ENCODE measurements at regions not wholly inside any gene's neighbourhood (a gene's known extent, or its start where the extent isn't known, plus 50 kb on each side); places are given as distances from the start of the nearest gene placed in this dataset.

- no peak for DNase-seq (ENCODE audit: low read depth in 1 of 2, low spot score in 1 of 2)
- Histone ChIP-seq H3K27ac (replicated peaks) (no peak overlapping the region), H3K4me3 (replicated peaks; ENCODE audit: insufficient read depth, low read length) (no peak overlapping the region), H3K27me3 (ENCODE audit: insufficient read depth, poor library complexity, severe bottlenecking) (no peaks in the 10 kb centered on the region)
- TF ChIP-seq CTCF (IDR thresholded peaks at IDR 0.05; ENCODE audit: insufficient read depth, low read length) (no peak), REST (IDR thresholded peaks at IDR 0.05; ENCODE audit: insufficient replicate concordance, low read depth) (no peak), POLR2AphosphoS5 (IDR thresholded peaks at IDR 0.05; ENCODE audit: low read depth) (no peak), SPI1 (IDR thresholded peaks at IDR 0.05; ENCODE audit: borderline replicate concordance, low read depth) (no peak), GABPA (IDR thresholded peaks at IDR 0.05; ENCODE audit: low read depth) (no peak)
Observed at GRCh38 chr2:107362993-107363392, 463.7 kb upstream of the RGPD4 start.

- Histone ChIP-seq H3K27me3 (ENCODE audit: insufficient read depth, poor library complexity, severe bottlenecking) (no peaks in the 10 kb centered on the region), H3K27ac (replicated peaks) (no peak overlapping the region), H3K4me3 (replicated peaks; ENCODE audit: insufficient read depth, low read length) (no peak overlapping the region)
- TF ChIP-seq GABPA (IDR thresholded peaks at IDR 0.05; ENCODE audit: low read depth) (no peak), POLR2AphosphoS5 (IDR thresholded peaks at IDR 0.05; ENCODE audit: low read depth) (no peak), SPI1 (IDR thresholded peaks at IDR 0.05; ENCODE audit: borderline replicate concordance, low read depth) (no peak), CTCF (IDR thresholded peaks at IDR 0.05; ENCODE audit: insufficient read depth, low read length) (no peak), REST (IDR thresholded peaks at IDR 0.05; ENCODE audit: insufficient replicate concordance, low read depth) (no peak)
- DNase-seq (ENCODE audit: low read depth in 1 of 2, low spot score in 1 of 2): no peak
Observed at GRCh38 chr2:107363806-107364205, 462.9 kb upstream of the RGPD4 start.

- Histone ChIP-seq H3K27ac (replicated peaks) (no peak overlapping the region), H3K4me3 (replicated peaks; ENCODE audit: insufficient read depth, low read length) (no peak overlapping the region), H3K27me3 (ENCODE audit: insufficient read depth, poor library complexity, severe bottlenecking) (no peaks in the 10 kb centered on the region)
- DNase-seq (ENCODE audit: low read depth in 1 of 2, low spot score in 1 of 2): no peak
- no peak for TF ChIP-seq GABPA (IDR thresholded peaks at IDR 0.05; ENCODE audit: low read depth)
- no peak for TF ChIP-seq REST (IDR thresholded peaks at IDR 0.05; ENCODE audit: insufficient replicate concordance, low read depth)
- no peak for TF ChIP-seq POLR2AphosphoS5 (IDR thresholded peaks at IDR 0.05; ENCODE audit: low read depth)
- TF ChIP-seq SPI1 (IDR thresholded peaks at IDR 0.05; ENCODE audit: borderline replicate concordance, low read depth): no peak
- no peak for TF ChIP-seq CTCF (IDR thresholded peaks at IDR 0.05; ENCODE audit: insufficient read depth, low read length)
Observed at GRCh38 chr2:107364361-107364950, 462.2 kb upstream of the RGPD4 start.

All from HL-60 (cell line).